ENCODE measurements at regions not wholly inside any gene's neighbourhood (a gene's known extent, or its start where the extent isn't known, plus 50 kb on each side); places are given as distances from the start of the nearest gene placed in this dataset.

- Histone ChIP-seq H3K4me2 (ENCODE audit: low read depth, low read length) (no peak overlapping the region), H3K23ac (ENCODE audit: low read depth, low read length) (no peak overlapping the region), H3K4me3 (ENCODE audit: insufficient read depth, low read depth, low read length) (no peak overlapping the region), H4K20me1 (ENCODE audit: insufficient read depth, low read length) (no peaks in the 10 kb centered on the region), H3K14ac (replicated peaks; ENCODE audit: low read depth, low read length) (no peak overlapping the region), H3K27me3 (ENCODE audit: control insufficient read depth, insufficient read depth, low read length) (no peaks in the 10 kb centered on the region), H2AFZ (replicated peaks; ENCODE audit: low read length, poor library complexity) (no peak overlapping the region), H3K79me1 (ENCODE audit: low read depth in 1 of 2, low read length in 2 of 2) (no peaks in the 10 kb centered on the region), H4K8ac (ENCODE audit: low read depth in 2 of 2, low read length in 2 of 2) (no peak overlapping the region), H3K56ac (ENCODE audit: extremely low read depth, insufficient read depth, low read length) (no peak overlapping the region), H2BK15ac (ENCODE audit: low read depth, low read length) (no peak overlapping the region), H2BK20ac (ENCODE audit: low read depth, low read length) (no peak overlapping the region), H2BK120ac (ENCODE audit: low read depth, low read length) (no peak overlapping the region), H3K18ac (ENCODE audit: low read depth, low read length) (no peak overlapping the region), H2AK5ac (ENCODE audit: low read depth, low read length) (no peak overlapping the region), H4K91ac (ENCODE audit: insufficient read depth, low read depth, low read length) (no peak overlapping the region), H3K4me1 (ENCODE audit: control insufficient read depth, insufficient read depth, low read length) (no peaks in the 10 kb centered on the region), H2BK5ac (ENCODE audit: low read depth, low read length, poor library complexity, severe bottlenecking) (no peak overlapping the region), H3K9ac (ENCODE audit: low read depth, low read length) (no peak overlapping the region), H3K36me3 (ENCODE audit: control insufficient read depth, insufficient read depth, low read length) (no peaks in the 10 kb centered on the region), H4K5ac (ENCODE audit: low read depth, low read length) (no peak overlapping the region), H3K4ac (ENCODE audit: low read depth, low read length) (no peak overlapping the region), H2AK9ac (replicated peaks; ENCODE audit: low read depth, low read length, poor library complexity) (no peak overlapping the region), H3K9me1 (ENCODE audit: insufficient read depth, low read length) (no peaks in the 10 kb centered on the region), H3K9me3 (ENCODE audit: control insufficient read depth, insufficient read depth, low read length) (no peaks in the 10 kb centered on the region), H3K27ac (ENCODE audit: insufficient read depth, low read length) (no peak overlapping the region)
- in situ Hi-C loops (cut with MboI; ENCODE audit: low sequenced_read_pairs), result no loop called here
- ATAC-seq (ENCODE audit: low read depth) (no peak), DNase-seq (no peak)
- intact Hi-C loops (cut with micrococcal nuclease), result no loop called here
- WGBS, 2 experiments (ENCODE audit: extremely low coverage in 2 of 2, insufficient read length in 1 of 2), result no CpG with 5 or more reads among the region's 1 CpG
- TF ChIP-seq SMC3 (IDR thresholded peaks at IDR 0.05; ENCODE audit: low read depth, low read length) (no peak), NFE2L2 (IDR thresholded peaks at IDR 0.05; ENCODE audit: low read depth, low read length) (no peak), CEBPB (IDR thresholded peaks at IDR 0.05; ENCODE audit: low read depth, low read length) (no peak), MAZ (IDR thresholded peaks at IDR 0.05; ENCODE audit: borderline replicate concordance, low read depth, low read length) (no peak), RCOR1 (IDR thresholded peaks at IDR 0.05; ENCODE audit: insufficient replicate concordance, low read length) (no peak), MAFK (IDR thresholded peaks at IDR 0.05; ENCODE audit: low read depth, low read length) (no peak), RAD21 (IDR thresholded peaks at IDR 0.05; ENCODE audit: low read length) (no peak), POLR2A (IDR thresholded peaks at IDR 0.05; ENCODE audit: low read depth, low read length) (no peak), RFX5 (IDR thresholded peaks at IDR 0.05; ENCODE audit: low read depth, low read length) (no peak), BHLHE40 (IDR thresholded peaks at IDR 0.05; ENCODE audit: low read depth, low read length) (no peak)
- TF ChIP-seq, protein P1, sequence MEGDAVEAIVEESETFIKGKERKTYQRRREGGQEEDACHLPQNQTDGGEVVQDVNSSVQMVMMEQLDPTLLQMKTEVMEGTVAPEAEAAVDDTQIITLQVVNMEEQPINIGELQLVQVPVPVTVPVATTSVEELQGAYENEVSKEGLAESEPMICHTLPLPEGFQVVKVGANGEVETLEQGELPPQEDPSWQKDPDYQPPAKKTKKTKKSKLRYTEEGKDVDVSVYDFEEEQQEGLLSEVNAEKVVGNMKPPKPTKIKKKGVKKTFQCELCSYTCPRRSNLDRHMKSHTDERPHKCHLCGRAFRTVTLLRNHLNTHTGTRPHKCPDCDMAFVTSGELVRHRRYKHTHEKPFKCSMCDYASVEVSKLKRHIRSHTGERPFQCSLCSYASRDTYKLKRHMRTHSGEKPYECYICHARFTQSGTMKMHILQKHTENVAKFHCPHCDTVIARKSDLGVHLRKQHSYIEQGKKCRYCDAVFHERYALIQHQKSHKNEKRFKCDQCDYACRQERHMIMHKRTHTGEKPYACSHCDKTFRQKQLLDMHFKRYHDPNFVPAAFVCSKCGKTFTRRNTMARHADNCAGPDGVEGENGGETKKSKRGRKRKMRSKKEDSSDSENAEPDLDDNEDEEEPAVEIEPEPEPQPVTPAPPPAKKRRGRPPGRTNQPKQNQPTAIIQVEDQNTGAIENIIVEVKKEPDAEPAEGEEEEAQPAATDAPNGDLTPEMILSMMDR (conservative IDR thresholded peaks at IDR 0.05; ENCODE audit: low read depth, low read length), result no peak
- ChIA-PET CTCF (no interaction called here), POLR2A (ENCODE audit: unreplicated experiment) (no interaction called here)
- dilution Hi-C loops (cut with HindIII; ENCODE audit: low sequenced_read_pairs, unreplicated experiment), result no loop called here
- no TSS peak for BruUV-seq (replicated peaks)
These were observed 151.6 kb upstream of the MYRIP start for GRCh38 chr3:39657775-39658174.

Data from IMR-90 (cell line).